Vagina (tissue), 2 donors: ENCODE measurements at regions not wholly inside any gene's neighbourhood (a gene's known extent, or its start where the extent isn't known, plus 50 kb on each side); places are given as distances from the start of the nearest gene placed in this dataset.

Experiments used
- POLR2A ChIP-seq, 2 donors: fragments of 450-650 bp; IDR thresholded peaks; one replicate each; pipeline ENCODE4 v1.6.1; 2017; ENCODE audit warnings: antibody characterized with exemption in 2 of 2, mild to moderate bottlenecking in 2 of 2, moderate library complexity in 2 of 2
- POLR2AphosphoS5 ChIP-seq, 2 donors: sonication (generic); formaldehyde crosslinking; IDR thresholded peaks; one replicate each; pipeline ENCODE4 v1.9.0; 2017; ENCODE audit warnings: antibody characterized with exemption in 2 of 2, mild to moderate bottlenecking in 2 of 2, low read depth in 1 of 2; ENCODE audit not compliant: insufficient read depth in 1 of 2
- TF ChIP-seq, protein P1 (sequence below), 3 experiments: fragments of 450-650 bp in 2 of 3; fragments of 200-600 bp in 1 of 3; sonication (generic) in 1 of 3; IDR thresholded peaks; one replicate each; pipeline ENCODE4 v1.5.1; 2017 to 2019; ENCODE audit warnings: antibody characterized with exemption in 3 of 3, mild to moderate bottlenecking in 2 of 3, moderate library complexity in 2 of 3

DNA sequence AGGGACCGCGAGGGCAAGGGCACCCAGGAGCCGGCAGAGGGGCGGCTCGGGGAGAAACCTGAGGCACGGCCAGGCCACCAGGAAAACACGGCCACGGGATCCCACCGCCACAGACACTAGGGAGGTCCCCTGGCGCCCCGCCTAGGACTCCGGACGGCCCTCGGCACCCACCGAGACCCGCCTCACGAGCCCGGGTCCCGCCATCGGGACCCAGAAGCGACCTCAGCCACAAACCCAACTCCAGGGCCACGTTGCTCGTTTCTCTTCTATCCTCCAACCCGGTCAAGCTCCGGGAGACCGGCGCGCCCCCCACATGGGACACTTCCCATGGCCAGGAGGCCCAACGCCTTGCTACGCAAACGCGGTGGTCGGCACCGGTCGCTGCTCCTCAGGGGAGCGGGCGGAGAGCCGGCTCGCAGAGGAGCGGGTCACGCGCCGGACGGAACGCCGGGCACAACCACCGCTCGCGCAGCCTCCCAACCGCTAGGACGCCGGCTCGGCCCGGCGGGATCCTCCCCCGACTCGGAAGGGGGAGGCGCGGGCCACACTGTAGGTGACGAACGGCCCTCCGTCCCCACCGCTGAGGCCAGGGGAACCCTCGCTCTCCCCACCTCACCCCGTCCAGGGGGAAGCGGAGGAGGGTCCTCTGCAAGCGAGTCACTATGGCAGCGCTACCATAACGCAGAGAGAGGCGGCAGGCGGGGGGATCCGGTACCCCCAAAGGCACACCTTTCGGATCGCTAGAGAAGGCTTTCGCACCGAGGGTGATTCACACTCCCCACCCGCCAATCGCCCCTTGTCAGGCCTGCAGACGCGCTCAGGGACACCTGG lies 1514.1 kb upstream of the DEFB115 start:
- TF ChIP-seq POLR2A (IDR thresholded peaks at IDR 0.05) (no peak), POLR2AphosphoS5 (IDR thresholded peaks at IDR 0.05; ENCODE audit: insufficient read depth in 1 of 2, low read depth in 1 of 2) (no peak)
- TF ChIP-seq, protein P1, sequence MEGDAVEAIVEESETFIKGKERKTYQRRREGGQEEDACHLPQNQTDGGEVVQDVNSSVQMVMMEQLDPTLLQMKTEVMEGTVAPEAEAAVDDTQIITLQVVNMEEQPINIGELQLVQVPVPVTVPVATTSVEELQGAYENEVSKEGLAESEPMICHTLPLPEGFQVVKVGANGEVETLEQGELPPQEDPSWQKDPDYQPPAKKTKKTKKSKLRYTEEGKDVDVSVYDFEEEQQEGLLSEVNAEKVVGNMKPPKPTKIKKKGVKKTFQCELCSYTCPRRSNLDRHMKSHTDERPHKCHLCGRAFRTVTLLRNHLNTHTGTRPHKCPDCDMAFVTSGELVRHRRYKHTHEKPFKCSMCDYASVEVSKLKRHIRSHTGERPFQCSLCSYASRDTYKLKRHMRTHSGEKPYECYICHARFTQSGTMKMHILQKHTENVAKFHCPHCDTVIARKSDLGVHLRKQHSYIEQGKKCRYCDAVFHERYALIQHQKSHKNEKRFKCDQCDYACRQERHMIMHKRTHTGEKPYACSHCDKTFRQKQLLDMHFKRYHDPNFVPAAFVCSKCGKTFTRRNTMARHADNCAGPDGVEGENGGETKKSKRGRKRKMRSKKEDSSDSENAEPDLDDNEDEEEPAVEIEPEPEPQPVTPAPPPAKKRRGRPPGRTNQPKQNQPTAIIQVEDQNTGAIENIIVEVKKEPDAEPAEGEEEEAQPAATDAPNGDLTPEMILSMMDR (IDR thresholded peaks at IDR 0.05) = no peak
